C1 segment of cervical spinal cord (tissue), 14 donors: ENCODE measurements at regions not wholly inside any gene's neighbourhood (a gene's known extent, or its start where the extent isn't known, plus 50 kb on each side); places are given as distances from the start of the nearest gene placed in this dataset.
"Not testable (repeated sequence)": the region's sequence is repeated elsewhere in the genome, so short reads cannot be mapped to it uniquely, and the experiment has no call there.

Experiments used
- DNase-seq, 14 donors: peaks; one replicate each; lab custom pipeline; 2025; lab: John Stamatoyannopoulos, UW

- peak in 7 of 14 donors; percentile 2 to 31 (median 23) for DNase-seq
Measured at GRCh38 chr20:39778847-39779604, 816.9 kb downstream of the DHX35 start.

- DNase-seq = no peak
Measured at GRCh38 chr20:39778431-39778830, 816.3 kb downstream of the DHX35 start.

- DNase-seq = no peak
Measured at GRCh38 chr20:39777610-39778009, 815.5 kb downstream of the DHX35 start.

- DNase-seq = peak in 1 of 14 donors; percentile 3
Measured at GRCh38 chr20:39775110-39775509, 813.0 kb downstream of the DHX35 start.

- DNase-seq = no peak
Measured at GRCh38 chr20:39773380-39774000, 811.3 kb downstream of the DHX35 start.

- DNase-seq = no peak
Measured at GRCh38 chr20:39767352-39767751, 805.2 kb downstream of the DHX35 start.

- DNase-seq = no peak
Measured at GRCh38 chr20:39766333-39766732, 804.2 kb downstream of the DHX35 start.

- no peak for DNase-seq
Measured at GRCh38 chr20:39762716-39763115, 800.6 kb downstream of the DHX35 start.

- no peak for DNase-seq
Measured at GRCh38 chr20:39758876-39759275, 796.7 kb downstream of the DHX35 start.

- DNase-seq = no peak
Measured at GRCh38 chr20:39756828-39757227, 794.7 kb downstream of the DHX35 start.

- DNase-seq = no peak
Measured at GRCh38 chr20:39756369-39756768, 794.2 kb downstream of the DHX35 start.

- no peak for DNase-seq
Measured at GRCh38 chr20:39752262-39752876, 790.2 kb downstream of the DHX35 start.

- DNase-seq = no peak
Measured at GRCh38 chr20:39751557-39752137, 789.5 kb downstream of the DHX35 start.

- DNase-seq = no peak
Measured at GRCh38 chr20:39745380-39745779, 783.2 kb downstream of the DHX35 start.

GRCh38 chr20:39738651-39739050 lies 776.5 kb downstream of the DHX35 start:
- no peak for DNase-seq

- no peak for DNase-seq
Measured at GRCh38 chr20:39736434-39737327, 774.5 kb downstream of the DHX35 start.

GRCh38 chr20:39725513-39725912 lies 763.4 kb downstream of the DHX35 start:
- DNase-seq = not testable (repeated sequence)

GRCh38 chr20:39719293-39719692 lies 757.1 kb downstream of the DHX35 start:
- no peak for DNase-seq

GRCh38 chr20:39717936-39718335 lies 755.8 kb downstream of the DHX35 start:
- no peak for DNase-seq

GRCh38 chr20:39716796-39717341 lies 754.7 kb downstream of the DHX35 start:
- DNase-seq = no peak
